ENCODE measurements at regions not wholly inside any gene's neighbourhood (a gene's known extent, or its start where the extent isn't known, plus 50 kb on each side); places are given as distances from the start of the nearest gene placed in this dataset.

- no peak for DNase-seq
Measured at GRCh38 chr2:58921676-58922075, 680.6 kb upstream of the FANCL start.

- DNase-seq, result no peak
Measured at GRCh38 chr2:58920001-58920400, 678.9 kb upstream of the FANCL start.

GRCh38 chr2:58919316-58919715 is 678.2 kb upstream of the FANCL start:
- DNase-seq, result no peak

GRCh38 chr2:58918141-58918540 is 677.0 kb upstream of the FANCL start:
- no peak for DNase-seq

- no peak for DNase-seq
Measured at GRCh38 chr2:58917596-58917995, 676.5 kb upstream of the FANCL start.

GRCh38 chr2:58916063-58916462 is 674.9 kb upstream of the FANCL start:
- DNase-seq, result no peak

- no peak for DNase-seq
Measured at GRCh38 chr2:58914733-58915505, 673.8 kb upstream of the FANCL start.

- DNase-seq, result no peak
Measured at GRCh38 chr2:58913082-58913726, 672.1 kb upstream of the FANCL start.

- DNase-seq, result no peak
Measured at GRCh38 chr2:58911877-58912276, 670.8 kb upstream of the FANCL start.

- no peak for DNase-seq
Measured at GRCh38 chr2:58908501-58909154, 667.5 kb upstream of the FANCL start.

- no peak for DNase-seq
Measured at GRCh38 chr2:58907644-58908043, 666.5 kb upstream of the FANCL start.

- DNase-seq, result no peak
Measured at GRCh38 chr2:58906081-58906645, 665.0 kb upstream of the FANCL start.

GRCh38 chr2:58904095-58904494 is 663.0 kb upstream of the FANCL start:
- no peak for DNase-seq

GRCh38 chr2:58903427-58903826 is 662.3 kb upstream of the FANCL start:
- no peak for DNase-seq

GRCh38 chr2:58900246-58901027 is 659.3 kb upstream of the FANCL start:
- DNase-seq, result no peak

GRCh38 chr2:58899692-58900091 is 658.6 kb upstream of the FANCL start:
- DNase-seq, result no peak

- no peak for DNase-seq
Measured at GRCh38 chr2:58896638-58897037, 655.5 kb upstream of the FANCL start.

GRCh38 chr2:58895857-58896256 is 654.7 kb upstream of the FANCL start:
- no peak for DNase-seq

- no peak for DNase-seq
Measured at GRCh38 chr2:58893656-58894351, 652.7 kb upstream of the FANCL start.

GRCh38 chr2:58891828-58892377 is 650.8 kb upstream of the FANCL start:
- DNase-seq, result no peak

GRCh38 chr2:58890865-58891525 is 649.9 kb upstream of the FANCL start:
- DNase-seq, result no peak

All from central memory CD4-positive, alpha-beta T cell (primary cell).